CD4-positive, alpha-beta T cell treated with Interleukin-10 for 1 hour (primary cell): ENCODE measurements at regions not wholly inside any gene's neighbourhood (a gene's known extent, or its start where the extent isn't known, plus 50 kb on each side); places are given as distances from the start of the nearest gene placed in this dataset.

Experiments used
- DNase-seq: peaks from one replicate; pipeline ENCODE4 v3.0.0-alpha.2; 2020

- DNase-seq, result no peak
Observed at GRCh38 chr1:38243106-38243505, 196.5 kb upstream of the POU3F1 start.

- DNase-seq, result no peak
Observed at GRCh38 chr1:38242506-38242905, 195.9 kb upstream of the POU3F1 start.

GRCh38 chr1:38241594-38242334 is 195.2 kb upstream of the POU3F1 start:
- DNase-seq, result no peak

GRCh38 chr1:38240618-38241017 is 194.0 kb upstream of the POU3F1 start:
- DNase-seq, result no peak

GRCh38 chr1:38239258-38239835 is 192.8 kb upstream of the POU3F1 start:
- no peak for DNase-seq

GRCh38 chr1:38238294-38238693 is 191.7 kb upstream of the POU3F1 start:
- DNase-seq, result no peak

GRCh38 chr1:38235705-38236104 is 189.1 kb upstream of the POU3F1 start:
- no peak for DNase-seq

GRCh38 chr1:38231941-38232340 is 185.3 kb upstream of the POU3F1 start:
- DNase-seq, result no peak

GRCh38 chr1:38228718-38229117 is 182.1 kb upstream of the POU3F1 start:
- no peak for DNase-seq

- no peak for DNase-seq
Observed at GRCh38 chr1:38225745-38226144, 179.2 kb upstream of the POU3F1 start.

GRCh38 chr1:38223391-38223790 is 176.8 kb upstream of the POU3F1 start:
- DNase-seq, result no peak

GRCh38 chr1:38222891-38223290 is 176.3 kb upstream of the POU3F1 start:
- DNase-seq, result no peak

GRCh38 chr1:38221006-38221649 is 174.5 kb upstream of the POU3F1 start:
- DNase-seq, result no peak

- no peak for DNase-seq
Observed at GRCh38 chr1:38217316-38217715, 170.7 kb upstream of the POU3F1 start.

GRCh38 chr1:38213646-38214434 is 167.2 kb upstream of the POU3F1 start:
- no peak for DNase-seq

- DNase-seq, result no peak
Observed at GRCh38 chr1:38210895-38211177, 164.2 kb upstream of the POU3F1 start.

GRCh38 chr1:38210021-38210894 is 163.7 kb upstream of the POU3F1 start:
- DNase-seq, result no peak

- no peak for DNase-seq
Observed at GRCh38 chr1:38208716-38209632, 162.4 kb upstream of the POU3F1 start.

- DNase-seq, result no peak
Observed at GRCh38 chr1:38207906-38208305, 161.3 kb upstream of the POU3F1 start.

GRCh38 chr1:38207275-38207674 is 160.7 kb upstream of the POU3F1 start:
- DNase-seq, result no peak

- DNase-seq, result no peak
Observed at GRCh38 chr1:38204698-38205097, 158.1 kb upstream of the POU3F1 start.

- DNase-seq, result no peak
Observed at GRCh38 chr1:38203441-38203840, 156.8 kb upstream of the POU3F1 start.
